Vagina (tissue), 2 donors: ENCODE measurements at regions not wholly inside any gene's neighbourhood (a gene's known extent, or its start where the extent isn't known, plus 50 kb on each side); places are given as distances from the start of the nearest gene placed in this dataset.
"Not testable (repeated sequence)": the region's sequence is repeated elsewhere in the genome, so short reads cannot be mapped to it uniquely, and the experiment has no call there.

Source experiments
- DNase-seq, 2 donors: peaks; one replicate each; pipeline ENCODE4 v3.0.0-alpha.2; 2017; ENCODE audit errors: extremely low spot score in 2 of 2
- H3K27ac ChIP-seq: fragments of 200-600 bp; sonication (generic); one replicate; pipeline ENCODE4 v1.5.1; 2019
- H3K27me3 ChIP-seq: fragments of 200-600 bp; sonication (generic); one replicate; pipeline ENCODE4 v1.5.1; 2019
- H3K36me3 ChIP-seq, 2 donors: fragments of 200-600 bp; sonication (generic); one replicate each; pipeline ENCODE4 v1.5.1; 2017 to 2019
- H3K4me1 ChIP-seq: fragments of 200-600 bp; sonication (generic); one replicate; pipeline ENCODE4 v1.5.1; 2019
- H3K4me3 ChIP-seq, 2 donors: fragments of 200-600 bp; sonication (generic); 1 replicate in 1 of 2; 2 replicates in 1 of 2; pipeline ENCODE4 v1.5.1; 2016 to 2019
- H3K9me3 ChIP-seq: fragments of 200-600 bp; sonication (generic); one replicate; pipeline ENCODE4 v1.5.1; 2019
- POLR2A ChIP-seq, 2 donors: fragments of 450-650 bp; IDR thresholded peaks; one replicate each; pipeline ENCODE4 v1.6.1; 2017; ENCODE audit warnings: antibody characterized with exemption in 2 of 2, mild to moderate bottlenecking in 2 of 2, moderate library complexity in 2 of 2
- POLR2AphosphoS5 ChIP-seq, 2 donors: sonication (generic); formaldehyde crosslinking; IDR thresholded peaks; one replicate each; pipeline ENCODE4 v1.9.0; 2017; ENCODE audit warnings: antibody characterized with exemption in 2 of 2, mild to moderate bottlenecking in 2 of 2, low read depth in 1 of 2; ENCODE audit not compliant: insufficient read depth in 1 of 2
- intact Hi-C: fragments of 100-400 bp; cut with DNase I; formaldehyde crosslinking; loops from one replicate; pipeline ENCODE4 v1.15.1; 2023
- TF ChIP-seq, protein P1 (sequence below), 3 experiments: fragments of 450-650 bp in 2 of 3; fragments of 200-600 bp in 1 of 3; sonication (generic) in 1 of 3; IDR thresholded peaks; one replicate each; pipeline ENCODE4 v1.5.1; 2017 to 2019; ENCODE audit warnings: antibody characterized with exemption in 3 of 3, mild to moderate bottlenecking in 2 of 3, moderate library complexity in 2 of 3

- Histone ChIP-seq H3K27ac (no peak overlapping the region), H3K9me3 (no peaks in the 10 kb centered on the region), H3K27me3 (no peaks in the 10 kb centered on the region), H3K4me3 (no peak overlapping the region), H3K4me1 (no peaks in the 10 kb centered on the region), H3K36me3 (no peaks in the 10 kb centered on the region)
- intact Hi-C loops, result no loop called here
- TF ChIP-seq POLR2AphosphoS5 (IDR thresholded peaks at IDR 0.05; ENCODE audit: insufficient read depth in 1 of 2, low read depth in 1 of 2), result no peak
- TF ChIP-seq, protein P1, sequence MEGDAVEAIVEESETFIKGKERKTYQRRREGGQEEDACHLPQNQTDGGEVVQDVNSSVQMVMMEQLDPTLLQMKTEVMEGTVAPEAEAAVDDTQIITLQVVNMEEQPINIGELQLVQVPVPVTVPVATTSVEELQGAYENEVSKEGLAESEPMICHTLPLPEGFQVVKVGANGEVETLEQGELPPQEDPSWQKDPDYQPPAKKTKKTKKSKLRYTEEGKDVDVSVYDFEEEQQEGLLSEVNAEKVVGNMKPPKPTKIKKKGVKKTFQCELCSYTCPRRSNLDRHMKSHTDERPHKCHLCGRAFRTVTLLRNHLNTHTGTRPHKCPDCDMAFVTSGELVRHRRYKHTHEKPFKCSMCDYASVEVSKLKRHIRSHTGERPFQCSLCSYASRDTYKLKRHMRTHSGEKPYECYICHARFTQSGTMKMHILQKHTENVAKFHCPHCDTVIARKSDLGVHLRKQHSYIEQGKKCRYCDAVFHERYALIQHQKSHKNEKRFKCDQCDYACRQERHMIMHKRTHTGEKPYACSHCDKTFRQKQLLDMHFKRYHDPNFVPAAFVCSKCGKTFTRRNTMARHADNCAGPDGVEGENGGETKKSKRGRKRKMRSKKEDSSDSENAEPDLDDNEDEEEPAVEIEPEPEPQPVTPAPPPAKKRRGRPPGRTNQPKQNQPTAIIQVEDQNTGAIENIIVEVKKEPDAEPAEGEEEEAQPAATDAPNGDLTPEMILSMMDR (IDR thresholded peaks at IDR 0.05), result no peak
- TF ChIP-seq POLR2A (IDR thresholded peaks at IDR 0.05), result no peak
- no peak for DNase-seq
These were observed 93.9 kb upstream of the ZDHHC17 start for GRCh38 chr12:76669981-76670380.

DNA sequence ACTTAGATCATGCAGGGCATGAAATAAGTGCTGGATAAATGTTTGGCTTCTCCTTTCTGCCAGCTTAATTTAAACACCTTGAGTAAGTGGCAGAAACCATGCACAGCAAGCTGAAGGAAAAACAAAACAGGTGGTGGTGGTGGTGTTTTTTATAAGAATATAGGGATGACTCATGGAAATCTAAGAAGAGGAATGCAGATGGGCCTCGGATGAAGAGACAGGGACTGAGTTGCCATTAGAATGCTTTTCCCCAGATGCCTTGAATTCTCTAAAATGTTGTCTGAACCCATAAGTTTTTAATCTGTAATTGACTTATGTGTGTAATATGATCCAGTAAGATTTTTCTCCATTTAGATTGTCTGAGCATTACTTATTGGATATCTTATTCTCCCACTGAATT lies 93.1 kb upstream of the ZDHHC17 start:
- TF ChIP-seq POLR2AphosphoS5 (IDR thresholded peaks at IDR 0.05; ENCODE audit: insufficient read depth in 1 of 2, low read depth in 1 of 2) (no peak), POLR2A (IDR thresholded peaks at IDR 0.05) (no peak)
- TF ChIP-seq, protein P1 (IDR thresholded peaks at IDR 0.05), result no peak
- Histone ChIP-seq H3K36me3 (no peaks in the 10 kb centered on the region), H3K27ac (no peak overlapping the region), H3K27me3 (no peaks in the 10 kb centered on the region), H3K4me3 (no peak overlapping the region), H3K4me1 (no peaks in the 10 kb centered on the region), H3K9me3 (no peaks in the 10 kb centered on the region)
- DNase-seq, result no peak
- intact Hi-C loops, result no loop called here

DNA sequence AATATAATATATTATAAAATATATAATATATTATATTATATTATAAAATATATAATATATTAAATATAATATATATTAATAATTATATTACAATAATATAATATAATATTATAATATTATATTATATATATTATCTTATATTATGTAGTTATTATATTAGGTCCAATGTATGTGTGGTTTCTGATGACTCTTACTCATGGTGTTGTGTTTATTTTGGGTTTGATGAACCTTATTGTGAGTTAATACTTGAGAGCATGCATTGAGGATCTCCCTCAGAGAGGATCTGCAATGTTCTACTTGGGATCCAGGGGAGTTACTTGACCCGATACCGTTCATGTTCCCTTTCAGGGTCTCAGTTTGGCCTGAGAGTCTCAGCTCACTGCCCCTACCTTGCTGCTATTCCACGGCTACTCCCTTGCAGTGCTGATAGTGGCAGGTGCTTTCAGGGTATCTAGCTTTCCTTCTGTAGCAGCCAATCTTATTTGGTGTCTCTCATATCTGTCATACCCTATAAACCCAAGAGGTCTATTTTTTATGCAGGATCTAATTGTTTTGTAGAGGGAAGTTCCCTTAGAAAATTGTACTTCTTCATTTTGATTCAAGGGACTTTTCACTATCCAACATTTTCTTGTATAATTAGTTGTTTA lies 89.1 kb upstream of the ZDHHC17 start:
- Histone ChIP-seq H3K36me3 (no peaks in the 10 kb centered on the region), H3K4me1 (no peaks in the 10 kb centered on the region), H3K27ac (no peak overlapping the region), H3K4me3 (no peak overlapping the region), H3K27me3 (no peaks in the 10 kb centered on the region), H3K9me3 (no peaks in the 10 kb centered on the region)
- TF ChIP-seq POLR2AphosphoS5 (IDR thresholded peaks at IDR 0.05; ENCODE audit: insufficient read depth in 1 of 2, low read depth in 1 of 2), result no peak
- TF ChIP-seq, protein P1 (IDR thresholded peaks at IDR 0.05), result no peak
- TF ChIP-seq POLR2A (IDR thresholded peaks at IDR 0.05), result no peak
- no peak for DNase-seq
- intact Hi-C loops, result no loop called here

GRCh38 chr12:76676261-76676660 lies 87.7 kb upstream of the ZDHHC17 start:
- H3K9me3 ChIP-seq, H3K27ac ChIP-seq, H3K4me3 ChIP-seq, H3K36me3 ChIP-seq, H3K4me1 ChIP-seq, H3K27me3 ChIP-seq, intact Hi-C loops, DNase-seq: not testable (repeated sequence)

- Histone ChIP-seq H3K36me3 (no peaks in the 10 kb centered on the region), H3K27me3 (no peaks in the 10 kb centered on the region), H3K27ac (no peak overlapping the region), H3K9me3 (no peaks in the 10 kb centered on the region), H3K4me3 (no peak overlapping the region), H3K4me1 (no peaks in the 10 kb centered on the region)
- no peak for DNase-seq
- intact Hi-C loops, result no loop called here
- TF ChIP-seq, protein P1 (IDR thresholded peaks at IDR 0.05), result no peak
- no peak for TF ChIP-seq POLR2AphosphoS5 (IDR thresholded peaks at IDR 0.05; ENCODE audit: insufficient read depth in 1 of 2, low read depth in 1 of 2)
- TF ChIP-seq POLR2A (IDR thresholded peaks at IDR 0.05), result no peak
These were observed 84.9 kb upstream of the ZDHHC17 start for GRCh38 chr12:76678992-76679391.
